ENCODE measurements at regions not wholly inside any gene's neighbourhood (a gene's known extent, or its start where the extent isn't known, plus 50 kb on each side); places are given as distances from the start of the nearest gene placed in this dataset.
"Not testable (repeated sequence)": the region's sequence is repeated elsewhere in the genome, so short reads cannot be mapped to it uniquely, and the experiment has no call there.

DNA sequence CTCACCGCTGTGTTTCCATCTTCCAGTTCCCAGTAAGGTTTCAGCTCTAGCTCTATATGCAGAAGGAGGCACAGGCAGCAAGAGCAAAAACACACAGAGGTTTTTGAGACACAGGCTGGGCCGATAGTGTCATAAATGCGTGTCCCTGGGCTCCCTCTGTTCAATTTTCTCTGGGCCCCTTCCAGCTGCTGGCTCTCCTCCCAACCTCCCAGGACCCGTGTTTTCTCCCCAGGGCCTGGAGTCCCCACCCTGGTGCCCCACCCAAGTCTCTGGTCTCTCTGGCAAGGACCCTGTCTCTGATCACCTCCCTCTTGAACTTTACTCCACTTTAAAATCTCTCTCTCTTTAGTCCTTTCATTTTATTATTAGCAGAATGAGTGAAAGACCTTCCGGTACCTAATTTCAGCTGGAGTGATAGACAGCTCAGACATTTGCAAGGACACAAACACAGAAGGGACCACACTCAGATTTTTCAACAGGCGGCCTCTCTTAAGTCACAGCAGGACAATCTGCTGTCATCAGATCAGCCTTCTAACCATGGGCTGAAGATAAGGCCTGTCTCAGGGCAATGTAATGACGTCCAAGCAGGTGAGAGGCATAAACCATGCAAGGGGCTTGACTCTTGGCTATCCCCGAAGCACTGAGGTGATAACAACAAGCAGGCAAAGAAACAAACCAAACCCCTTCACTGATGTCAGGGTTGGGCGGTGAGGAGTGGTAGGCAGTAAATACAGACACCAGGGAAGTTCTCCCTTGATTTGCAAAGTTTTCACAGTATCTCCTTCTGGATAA, 190.0 kb upstream of the IRS2 start:
- no peak for DNase-seq

DNA sequence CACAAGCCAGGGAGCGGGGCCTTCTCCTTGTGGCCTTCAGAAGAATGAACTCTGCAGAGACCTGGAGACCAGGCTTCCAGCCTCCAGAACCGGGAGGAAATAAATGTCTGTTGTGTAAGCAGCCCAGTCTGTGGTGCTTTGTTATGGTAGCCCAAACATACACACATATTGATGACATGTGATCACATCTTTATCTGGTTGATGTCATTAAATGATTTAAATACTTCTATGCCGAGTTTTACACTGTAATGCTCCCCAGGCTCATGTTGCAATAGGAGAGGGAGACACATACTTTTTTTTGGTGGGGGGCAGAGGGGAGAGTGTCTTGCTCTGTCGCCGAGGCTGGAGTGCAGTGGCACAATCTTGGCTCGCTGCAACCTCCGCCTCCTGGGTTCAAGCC, 188.0 kb upstream of the IRS2 start:
- DNase-seq = no peak

DNA sequence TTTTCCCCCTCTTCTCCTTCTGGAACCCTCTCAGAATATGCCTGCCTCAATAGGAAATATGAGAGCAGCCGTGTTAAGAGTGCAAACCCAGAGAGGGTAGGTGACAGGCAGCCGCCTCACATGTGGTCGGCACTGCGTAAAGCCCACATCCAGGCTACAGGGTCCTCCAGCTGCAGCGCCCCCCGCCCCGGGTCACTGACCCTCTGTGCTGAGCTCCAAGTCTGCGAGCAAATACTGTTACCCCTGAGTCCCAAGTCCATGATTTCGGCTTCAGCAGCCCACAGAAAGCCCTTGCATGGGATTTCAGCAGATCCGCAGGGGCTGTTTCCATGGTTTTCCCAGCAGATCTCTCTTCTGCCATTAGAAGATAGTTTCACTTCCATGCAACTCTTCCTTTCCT, 186.9 kb upstream of the IRS2 start:
- no peak for DNase-seq

DNA sequence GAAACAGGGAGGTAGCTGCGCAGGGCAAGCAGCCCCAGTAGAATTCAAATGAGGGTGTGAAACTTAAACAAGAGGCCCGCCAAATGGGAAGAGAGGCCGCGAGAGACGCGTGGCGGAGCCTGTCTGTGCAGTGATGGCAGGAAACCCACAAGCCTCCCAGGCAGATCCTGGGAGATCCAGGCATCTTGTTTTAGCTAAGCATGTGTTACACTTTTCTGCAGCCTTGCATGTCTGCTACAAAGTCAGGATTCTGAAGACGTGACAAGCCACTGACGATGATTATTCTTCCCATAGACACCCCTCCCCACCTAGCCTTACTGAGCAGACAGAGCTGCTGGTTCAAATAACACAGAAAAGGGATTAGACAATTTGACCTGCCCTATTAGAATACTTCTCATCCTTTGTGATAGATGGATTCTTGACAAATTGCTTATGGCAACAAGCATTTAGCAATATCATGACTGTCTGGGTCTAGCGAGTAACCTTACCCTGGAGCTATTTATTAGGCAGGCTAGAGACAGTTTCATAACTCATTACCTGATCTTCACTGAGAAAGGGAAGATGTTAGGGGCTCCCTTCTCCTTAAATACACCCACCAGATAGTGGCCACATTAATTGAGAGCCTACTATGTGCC, 185.2 kb upstream of the IRS2 start:
- DNase-seq = peak; percentile 17

DNA sequence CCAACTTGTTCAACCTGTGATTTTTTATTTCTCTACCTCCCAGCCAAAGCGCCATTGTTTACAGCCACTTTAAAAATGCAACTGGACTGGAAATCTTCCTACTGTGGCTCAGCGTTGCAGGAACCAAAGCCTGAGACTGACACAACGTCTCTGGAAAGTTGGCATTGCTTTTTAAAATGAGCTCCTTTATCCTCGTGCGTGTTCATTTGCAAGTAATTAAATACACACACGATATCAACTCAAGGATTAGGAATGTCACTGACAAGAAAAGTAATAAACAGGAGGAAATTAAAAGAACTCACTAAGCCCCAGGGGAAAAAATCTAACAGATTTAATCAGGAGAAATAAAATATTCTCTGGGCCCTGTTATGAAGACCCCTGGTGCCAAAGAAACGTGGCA, 184.6 kb upstream of the IRS2 start:
- DNase-seq = peak; percentile 10

DNA sequence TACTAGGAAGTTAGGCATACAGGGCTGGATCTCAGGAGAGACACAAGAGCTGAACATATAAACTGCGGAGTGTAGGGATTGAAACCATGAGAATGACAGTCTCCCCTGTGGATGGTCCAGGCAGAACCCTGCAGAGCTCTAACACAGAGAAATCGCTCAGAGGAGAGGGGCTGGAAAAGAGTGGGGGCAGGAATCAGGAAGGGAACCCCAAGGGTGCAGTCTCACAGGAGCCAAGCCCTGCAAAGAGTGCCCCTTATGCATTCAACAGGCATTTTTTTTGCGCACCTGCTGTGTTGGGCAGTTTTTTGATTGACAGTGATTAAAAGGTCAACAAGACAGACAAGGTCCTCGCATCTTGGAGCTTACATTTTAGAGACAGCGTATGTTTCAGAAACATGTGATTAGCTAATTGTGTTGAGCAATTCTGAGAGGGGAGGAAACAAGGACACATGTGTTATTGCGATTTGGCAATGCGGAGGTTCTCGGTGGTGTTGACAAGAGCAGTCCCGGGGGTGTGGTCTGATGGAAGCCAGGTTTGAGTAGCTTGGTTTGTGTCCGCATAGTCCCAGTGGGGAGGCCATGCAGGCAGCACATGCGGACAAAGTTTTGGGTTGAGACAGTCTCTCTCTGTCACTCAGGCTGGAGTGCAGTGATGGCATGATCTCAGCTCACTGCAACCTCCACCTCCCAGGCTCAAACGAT, 182.6 kb upstream of the IRS2 start:
- no peak for DNase-seq

DNA sequence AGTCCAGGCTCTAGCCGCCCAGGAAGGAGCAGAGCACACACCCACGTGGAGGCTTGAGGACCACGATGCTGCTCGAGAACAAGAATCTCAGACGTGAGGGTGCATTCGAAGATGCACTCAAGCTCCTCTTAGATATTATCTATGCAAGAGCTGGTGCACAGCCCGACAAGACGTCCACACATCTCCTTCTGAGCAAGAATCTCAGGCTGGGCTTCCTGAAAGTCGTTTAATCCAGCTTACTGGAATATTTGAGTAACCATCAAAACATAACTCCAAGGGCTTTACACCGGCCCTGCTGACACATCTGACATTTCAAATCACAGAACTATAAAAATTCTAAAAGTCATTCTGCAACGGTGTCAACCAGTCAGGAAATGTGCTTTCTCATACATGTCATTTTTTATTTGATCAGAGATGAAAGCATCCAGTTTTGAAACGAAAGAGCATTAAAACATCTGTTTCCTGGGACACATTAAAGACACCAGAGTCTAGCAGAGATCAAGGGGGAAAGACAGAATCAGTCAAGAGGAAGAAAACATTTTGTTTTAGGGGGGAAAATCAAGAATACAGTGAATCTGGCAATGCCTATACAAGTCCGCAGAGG, 177.7 kb upstream of the IRS2 start:
- DNase-seq = no peak

DNA sequence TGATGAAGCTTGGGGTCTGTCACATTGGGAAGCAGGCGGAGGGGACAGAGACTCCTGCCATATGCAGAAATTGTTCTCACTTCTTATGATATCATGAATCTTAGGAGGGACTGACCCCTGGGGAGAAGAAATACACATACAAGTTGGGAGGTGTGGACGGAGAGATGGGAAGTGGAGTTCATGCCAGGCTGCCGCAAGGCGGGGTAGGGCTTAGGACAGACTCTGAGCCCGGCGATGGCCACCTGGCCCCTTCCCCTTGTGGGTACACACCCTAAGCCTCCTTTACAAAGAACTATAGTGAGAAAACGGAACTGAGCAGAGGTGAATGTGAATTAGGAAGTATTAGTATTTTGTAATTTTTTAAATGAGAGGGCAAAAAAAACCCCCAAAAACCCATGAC, 177.0 kb upstream of the IRS2 start:
- DNase-seq = no peak

DNA sequence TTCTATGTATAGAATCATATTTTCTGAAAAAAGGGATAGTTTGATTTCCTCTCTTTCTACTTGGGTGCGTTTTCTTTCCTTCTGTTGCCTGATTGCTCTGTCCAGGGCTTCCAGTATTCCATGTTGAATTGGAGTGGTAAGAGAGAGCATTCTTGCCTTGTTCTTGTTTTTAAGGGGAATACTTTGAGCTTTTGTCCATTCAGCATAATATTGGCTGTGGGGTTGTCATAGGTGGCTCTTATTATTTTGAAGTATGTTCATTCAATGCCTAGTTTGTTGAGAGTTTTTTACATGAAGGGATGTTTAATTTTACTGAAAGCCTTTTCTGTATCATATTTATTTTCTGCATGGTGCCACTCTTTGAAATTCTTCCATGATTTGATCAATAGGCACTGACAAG, 173.5 kb upstream of the IRS2 start:
- no peak for DNase-seq

DNA sequence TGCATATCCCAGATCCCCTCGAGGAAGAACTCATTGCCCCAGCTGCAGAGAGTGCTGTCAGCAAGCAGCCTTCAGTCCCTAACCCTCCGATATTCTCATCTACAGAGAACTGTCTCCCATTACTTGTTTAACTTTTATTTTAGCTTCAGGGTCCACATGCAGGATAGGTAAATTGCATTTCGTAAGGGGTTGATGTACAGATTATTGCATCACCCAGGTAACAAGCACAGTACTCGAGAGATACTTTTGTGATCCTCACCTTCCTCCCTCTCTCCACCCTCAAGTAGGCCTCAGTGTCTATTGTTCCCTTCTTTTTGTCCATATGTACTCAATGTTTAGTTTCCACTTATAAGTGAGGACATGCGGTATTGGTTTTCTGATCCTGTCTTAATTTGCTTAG, 171.5 kb upstream of the IRS2 start:
- no peak for DNase-seq

DNA sequence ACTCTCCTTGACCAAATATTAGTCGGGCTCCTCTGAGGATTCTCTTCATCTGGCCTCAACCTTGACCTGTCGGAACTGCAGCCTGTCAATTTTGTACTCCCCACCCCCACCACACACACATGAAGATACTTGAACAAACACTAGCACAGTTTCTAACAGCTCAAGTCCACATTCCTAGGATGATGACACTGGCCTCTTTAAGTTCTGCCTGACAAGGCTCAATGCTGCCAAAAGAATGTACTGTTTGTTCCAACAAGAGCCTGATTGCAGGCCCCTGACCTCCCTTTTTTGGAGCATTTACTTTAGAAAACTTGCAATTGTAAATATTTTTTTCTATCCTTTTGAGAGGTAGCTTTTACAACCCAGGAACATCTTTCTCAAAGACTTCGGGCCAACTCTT, 169.2 kb upstream of the IRS2 start:
- DNase-seq = no peak

DNA sequence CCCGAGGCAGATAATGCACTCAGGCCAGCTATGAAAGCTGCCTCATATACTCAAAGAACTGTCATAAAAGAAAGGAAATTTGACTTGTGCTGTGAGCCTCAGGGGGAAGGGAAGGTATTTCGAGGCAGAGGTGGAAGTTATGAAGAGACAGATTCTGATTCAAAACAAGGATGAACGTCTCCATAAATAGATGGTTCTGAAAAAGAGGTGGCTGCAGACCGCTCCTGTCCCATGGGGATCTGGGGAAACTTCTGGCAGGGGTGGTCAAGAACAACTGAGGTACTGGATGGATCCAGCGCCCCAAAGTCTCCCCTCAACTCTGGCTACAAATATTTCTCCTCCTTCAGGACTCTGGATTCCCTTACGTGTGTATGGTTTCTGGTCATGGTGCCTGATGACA, 168.1 kb upstream of the IRS2 start:
- no peak for DNase-seq

DNA sequence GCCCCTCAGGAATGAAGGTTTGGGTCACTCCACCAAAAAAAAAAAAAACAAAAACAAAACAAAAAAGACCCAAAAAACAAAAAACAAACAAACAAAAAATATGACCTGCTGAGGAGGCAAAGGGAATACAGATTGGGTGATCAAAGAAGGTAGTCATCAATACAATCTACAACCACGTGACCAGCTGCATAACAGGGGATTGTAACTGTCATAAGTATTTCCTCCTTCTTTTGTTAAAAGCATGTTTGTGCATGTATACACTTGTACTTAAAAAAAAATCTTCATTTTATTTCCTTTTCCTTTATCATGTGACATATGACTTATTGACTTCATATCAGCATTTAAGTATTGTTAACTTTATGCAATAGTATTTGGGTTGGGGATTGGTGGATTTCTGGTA, 165.1 kb upstream of the IRS2 start:
- no peak for DNase-seq

DNA sequence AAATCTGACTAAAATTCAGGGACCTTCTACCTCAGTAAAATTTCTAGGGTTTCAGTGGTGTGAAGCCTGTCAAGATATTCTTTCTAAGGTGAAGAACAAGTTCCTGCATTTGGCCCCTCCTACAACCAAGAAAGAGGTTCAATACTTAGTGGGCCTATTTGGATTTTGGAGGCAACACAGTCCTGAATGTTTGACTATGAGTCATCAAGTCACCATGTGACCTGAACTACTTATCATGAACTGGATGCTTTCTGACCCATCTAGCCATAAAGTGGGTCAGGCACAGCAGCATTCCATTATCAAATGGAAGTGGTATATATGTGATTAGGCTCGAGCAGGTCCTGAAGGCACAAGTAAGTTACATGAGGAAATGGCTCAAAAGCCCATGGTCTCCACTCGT, 163.0 kb upstream of the IRS2 start:
- DNase-seq = no peak

DNA sequence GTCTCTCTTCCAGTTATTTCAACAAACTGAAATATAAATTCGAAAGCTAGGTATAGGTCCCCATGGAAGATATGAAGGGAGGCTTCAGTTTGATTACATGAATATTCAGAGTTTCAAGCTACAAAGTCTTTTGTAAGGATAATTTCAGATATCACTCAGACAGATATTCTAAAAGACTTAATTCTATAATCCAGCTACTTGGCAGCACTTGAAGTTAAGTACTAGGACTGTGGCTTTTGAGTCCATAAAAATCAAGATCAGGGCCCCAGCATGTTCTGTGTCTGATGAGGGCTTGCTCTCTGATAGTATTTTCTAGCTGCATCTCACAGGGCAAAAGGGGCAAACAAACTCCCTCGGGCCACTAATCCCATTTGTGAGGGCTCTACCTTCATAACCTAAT, 160.6 kb upstream of the IRS2 start:
- DNase-seq = no peak

DNA sequence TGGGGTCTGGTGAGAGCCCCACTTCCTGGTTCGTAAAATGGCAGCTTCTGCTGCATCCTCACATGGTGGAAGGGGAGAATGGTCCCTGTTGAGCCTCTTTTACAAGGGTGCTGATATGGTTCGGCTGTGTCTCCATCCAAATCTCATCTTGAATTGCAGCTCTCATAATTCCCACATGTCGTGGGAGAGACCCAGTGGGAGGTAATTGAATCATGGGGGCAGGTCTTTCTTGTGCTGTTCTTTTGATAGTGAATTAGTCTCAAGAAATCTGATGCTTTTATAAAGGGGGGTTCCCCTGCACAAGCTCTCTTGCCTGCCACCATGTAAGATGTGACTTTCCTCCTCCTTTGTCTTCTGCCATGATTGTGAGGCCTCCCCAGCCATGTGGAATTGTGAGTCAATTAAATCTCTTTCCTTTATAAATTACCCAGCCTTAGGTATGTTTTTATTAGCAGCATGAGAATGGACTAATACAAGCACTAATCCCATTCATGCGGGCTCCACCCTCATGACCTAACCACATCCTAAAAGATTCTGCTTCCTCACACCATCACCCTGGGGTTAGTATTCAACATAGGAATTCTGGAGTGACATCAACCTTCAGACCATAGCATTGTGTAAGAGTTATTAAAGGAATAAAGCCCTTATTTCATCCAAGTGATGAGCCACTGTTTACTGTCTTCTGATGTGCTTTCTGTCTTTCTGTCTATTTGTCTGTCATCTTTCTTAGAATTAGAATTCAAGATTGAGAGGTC, 159.0 kb upstream of the IRS2 start:
- DNase-seq = no peak

DNA sequence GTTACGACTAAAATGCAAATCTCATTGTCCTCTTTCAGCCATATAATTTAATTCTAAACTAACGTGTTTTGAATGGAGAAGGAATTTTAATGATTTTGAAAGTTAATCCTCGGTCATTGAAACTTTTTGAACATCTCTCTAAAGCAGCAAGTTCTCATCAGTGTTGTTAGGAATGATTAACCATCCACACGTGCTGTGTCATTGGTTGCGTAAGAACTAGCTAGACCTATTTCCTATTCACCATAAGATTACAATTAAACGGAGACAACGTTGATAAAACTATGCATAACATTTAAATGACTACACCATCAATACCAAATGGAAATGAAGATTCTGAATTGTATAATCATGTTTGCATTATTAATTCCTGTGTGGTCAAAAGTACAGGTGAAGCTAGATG, 155.6 kb upstream of the IRS2 start:
- DNase-seq = no peak

DNA sequence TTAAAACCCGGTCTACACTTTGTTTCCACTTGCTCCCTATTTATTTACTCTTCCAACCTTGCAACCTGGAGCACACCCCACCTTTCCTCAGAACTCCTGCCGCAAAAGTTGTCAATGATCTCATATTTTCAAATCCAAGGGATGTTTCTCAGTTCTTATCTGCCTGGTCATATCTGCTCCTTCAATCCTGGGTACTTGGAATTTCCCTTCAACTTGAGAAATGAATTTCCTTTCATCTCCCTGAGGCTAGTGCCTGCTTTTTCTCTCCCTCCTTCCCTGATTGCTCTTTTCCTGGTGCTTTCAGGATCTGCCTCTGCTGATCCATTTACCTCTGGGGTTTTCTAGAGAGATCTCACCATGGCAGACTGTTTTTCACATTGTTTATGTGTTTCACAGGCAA, 154.8 kb upstream of the IRS2 start:
- no peak for DNase-seq

DNA sequence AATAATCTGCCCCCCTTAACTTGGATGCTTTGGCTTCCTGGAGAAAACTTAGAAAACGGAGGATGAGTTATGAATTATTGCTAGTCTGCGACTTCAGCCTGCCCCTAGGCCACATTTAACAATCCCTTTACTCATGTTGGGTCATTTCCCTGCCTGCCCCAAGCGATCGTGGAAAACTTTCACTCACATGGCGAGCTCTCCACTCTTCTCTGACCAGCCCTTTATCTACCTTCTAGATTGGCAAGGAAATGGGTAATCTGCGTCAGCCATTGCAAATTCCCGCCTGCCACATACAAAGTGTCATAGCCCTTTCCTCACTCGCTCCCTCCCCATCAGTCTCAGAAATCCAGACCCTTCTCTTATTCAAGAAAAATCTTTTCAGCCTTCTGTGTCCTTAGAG, 154.3 kb upstream of the IRS2 start:
- no peak for DNase-seq

DNA sequence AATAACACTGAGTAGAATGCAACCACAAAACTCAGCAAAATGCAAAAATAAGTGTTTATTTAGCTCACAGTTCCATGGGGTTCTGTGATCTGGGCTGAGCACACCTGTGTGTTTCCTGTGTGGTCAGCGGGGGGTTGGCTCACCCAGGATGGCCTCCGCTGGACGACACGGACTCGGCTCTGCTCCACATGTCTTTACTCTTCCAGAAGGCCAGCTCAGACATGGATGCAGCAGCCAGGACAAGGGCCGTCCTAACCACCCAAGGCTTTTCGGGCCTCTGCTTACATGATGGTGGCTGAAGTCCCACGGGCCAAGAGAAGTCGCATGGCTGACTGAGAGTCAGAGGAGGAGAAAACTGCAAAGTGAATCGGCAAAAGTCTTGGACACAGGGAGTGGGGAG, 153.5 kb upstream of the IRS2 start:
- no peak for DNase-seq

DNA sequence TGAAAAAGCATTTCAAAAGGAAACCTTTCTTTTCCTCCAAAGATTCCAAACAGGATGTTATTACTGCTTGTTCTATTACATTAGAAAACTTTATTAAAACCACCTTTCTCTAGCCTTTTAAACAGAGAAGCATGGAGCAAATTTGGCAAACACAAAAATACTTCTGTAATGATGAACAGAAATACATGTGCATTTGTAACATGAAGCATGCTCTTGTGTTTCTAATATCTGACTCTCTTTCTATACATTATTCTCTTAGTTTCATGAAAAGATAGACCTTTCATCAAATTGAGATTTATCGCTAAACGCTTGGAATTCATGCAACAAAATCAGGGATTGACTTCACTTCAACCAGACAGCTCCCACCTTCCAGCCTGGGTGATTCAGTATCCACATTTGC, 152.8 kb upstream of the IRS2 start:
- peak; percentile 40 for DNase-seq

DNA sequence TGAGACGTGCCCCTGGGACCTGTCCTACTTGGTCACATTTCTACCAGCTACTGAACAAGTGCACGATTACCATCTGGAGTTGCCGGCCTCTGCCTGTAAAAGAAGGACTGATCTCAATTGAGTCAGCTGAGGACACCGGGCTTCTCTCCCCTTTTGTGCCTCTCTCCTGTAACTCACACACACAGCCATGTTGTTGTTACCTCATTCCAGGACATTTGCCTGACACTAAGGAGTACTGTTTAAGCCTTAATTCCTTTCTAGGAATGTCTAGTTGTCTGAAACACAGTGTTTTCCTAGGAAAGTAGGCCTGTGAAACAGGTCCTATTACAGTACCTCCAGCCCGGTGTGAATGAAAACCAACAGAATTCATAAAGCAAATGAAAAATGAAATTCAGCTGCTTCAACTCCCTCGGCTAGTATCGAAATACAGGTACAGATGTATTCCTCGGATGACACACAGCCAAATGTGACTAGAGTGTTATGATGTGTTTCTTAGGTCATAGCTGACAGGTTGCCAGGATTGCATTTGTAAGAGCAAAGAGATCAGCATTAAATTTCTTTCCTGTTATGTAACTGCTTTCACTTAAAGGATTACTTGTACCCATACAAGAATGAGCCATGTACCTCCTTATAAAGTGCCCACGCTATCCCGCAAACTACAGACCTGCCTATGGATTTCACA, 152.0 kb upstream of the IRS2 start:
- peak; percentile 78 for DNase-seq

DNA sequence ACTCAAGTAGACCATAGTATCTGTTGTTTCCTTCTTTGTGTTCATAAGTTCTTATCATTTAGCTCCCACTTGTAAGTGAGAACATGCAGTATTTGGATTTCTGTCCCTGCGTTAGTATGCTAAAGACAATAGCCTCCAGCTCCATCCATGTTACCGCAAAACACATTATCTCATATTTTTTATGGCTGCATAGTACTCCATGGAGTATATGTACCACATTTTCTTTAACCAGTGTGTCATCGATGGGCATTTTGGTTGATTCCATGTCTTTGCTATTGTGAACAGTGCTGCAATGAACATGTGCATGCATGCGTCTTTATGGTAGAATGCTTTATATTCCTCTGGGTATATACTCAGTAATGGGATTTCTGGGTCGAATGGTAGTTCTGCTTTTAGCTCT, 148.1 kb upstream of the IRS2 start:
- DNase-seq = not testable (repeated sequence)
